CD4-positive, alpha-beta memory T cell (primary cell): ENCODE measurements at regions not wholly inside any gene's neighbourhood (a gene's known extent, or its start where the extent isn't known, plus 50 kb on each side); places are given as distances from the start of the nearest gene placed in this dataset.
"Not testable (repeated sequence)": the region's sequence is repeated elsewhere in the genome, so short reads cannot be mapped to it uniquely, and the experiment has no call there.

Source experiments
- CTCF ChIA-PET: fragments of 350-600 bp; sonication (Branson Sonifier 250); formaldehyde crosslinking; loops from one replicate; lab custom pipeline; 2021; ENCODE audit warnings: inconsistent platforms; ENCODE audit not compliant: partially characterized antibody; lab: Charles Lee
- POLR2A ChIA-PET: fragments of 350-600 bp; sonication (Branson Sonifier 250); formaldehyde crosslinking; loops from one replicate; lab custom pipeline; 2021; ENCODE audit not compliant: partially characterized antibody; lab: Charles Lee
- DNase-seq, 5 donors: peaks; one replicate each; pipeline versions ENCODE4 v3.0.0 to v3.0.0-alpha.2; 2020 to 2022; ENCODE audit warnings: mixed read lengths in 1 of 5
- H3K27ac ChIP-seq: one replicate; pipeline ENCODE4 v1.7.0; 2013; ENCODE audit warnings: low read depth, low read length
- H3K27me3 ChIP-seq: 2 replicates; pipeline ENCODE4 v1.7.0; 2013; ENCODE audit warnings: mild to moderate bottlenecking, low read length, moderate library complexity; ENCODE audit not compliant: insufficient read depth
- H3K36me3 ChIP-seq: 2 replicates; pipeline ENCODE4 v1.7.0; 2013; ENCODE audit warnings: mild to moderate bottlenecking, low read length, moderate library complexity; ENCODE audit not compliant: insufficient read depth
- H3K4me1 ChIP-seq: 2 replicates; pipeline ENCODE4 v1.7.0; 2013; ENCODE audit warnings: mild to moderate bottlenecking, low read length, moderate library complexity; ENCODE audit not compliant: insufficient read depth
- H3K4me3 ChIP-seq, 2 donors: one replicate each; pipeline ENCODE4 v1.7.0; 2013; ENCODE audit warnings: low read length in 2 of 2, mild to moderate bottlenecking in 1 of 2
- H3K9me3 ChIP-seq, 2 donors: one replicate each; pipeline ENCODE4 v1.7.0; 2013; ENCODE audit warnings: low read length in 2 of 2, control low read depth in 1 of 2; ENCODE audit not compliant: control insufficient read depth in 1 of 2
- H3K27ac Mint-ChIP-seq, 7 donors: one replicate each; pipeline ENCODE4 v1.8.0; 2020 to 2021; ENCODE audit warnings: mixed read lengths in 7 of 7, mild to moderate bottlenecking in 6 of 7, inconsistent platforms in 3 of 7, moderate library complexity in 3 of 7
- H3K27me3 Mint-ChIP-seq, 2 donors: one replicate each; pipeline ENCODE4 v1.8.0; 2020 to 2021; ENCODE audit warnings: mixed read lengths in 2 of 2
- H3K36me3 Mint-ChIP-seq, 2 donors: one replicate each; pipeline ENCODE4 v1.8.0; 2020 to 2021; ENCODE audit warnings: mixed read lengths in 2 of 2, inconsistent platforms in 1 of 2, mild to moderate bottlenecking in 1 of 2
- H3K4me1 Mint-ChIP-seq, 4 donors: one replicate each; pipeline ENCODE4 v1.8.0; 2020 to 2021; ENCODE audit warnings: mixed read lengths in 4 of 4, mild to moderate bottlenecking in 1 of 4
- H3K4me3 Mint-ChIP-seq, 8 donors: one replicate each; pipeline ENCODE4 v1.8.0; 2020 to 2021; ENCODE audit warnings: mixed read lengths in 8 of 8, mild to moderate bottlenecking in 7 of 8, moderate library complexity in 6 of 8, inconsistent platforms in 3 of 8
- H3K9me3 Mint-ChIP-seq, 8 donors: one replicate each; pipeline ENCODE4 v1.8.0; 2020 to 2021; ENCODE audit warnings: mixed read lengths in 8 of 8, mild to moderate bottlenecking in 5 of 8, inconsistent platforms in 3 of 8, moderate library complexity in 1 of 8
- intact Hi-C: fragments of 100-400 bp; cut with micrococcal nuclease; formaldehyde crosslinking; loops from one replicate; pipeline ENCODE4 v1.15.1; 2023

- H3K36me3 ChIP-seq, H3K4me3 ChIP-seq, H3K4me1 Mint-ChIP-seq, H3K4me1 ChIP-seq, H3K9me3 ChIP-seq, H3K4me3 Mint-ChIP-seq, H3K36me3 Mint-ChIP-seq, H3K27me3 Mint-ChIP-seq, H3K9me3 Mint-ChIP-seq, H3K27ac Mint-ChIP-seq, POLR2A ChIA-PET, intact Hi-C loops, CTCF ChIA-PET, DNase-seq, H3K27me3 ChIP-seq, H3K27ac ChIP-seq: not testable (repeated sequence)
These were observed 71.4 kb upstream of the IL15 start for GRCh38 chr4:141564961-141565360.

- Histone ChIP-seq H3K9me3 (no peaks in the 10 kb centered on the region), H3K27me3 (no peaks in the 10 kb centered on the region), H3K4me1 (no peaks in the 10 kb centered on the region), H3K36me3 (no peaks in the 10 kb centered on the region), H3K27ac (no peak overlapping the region), H3K4me3 (no peak overlapping the region)
- peaks cover 0 to 6% of the 10 kb centered on the region in 2 donors for H3K27me3 Mint-ChIP-seq
- H3K36me3 Mint-ChIP-seq, result no peaks in the 10 kb centered on the region
- POLR2A ChIA-PET, result no interaction called here
- H3K9me3 Mint-ChIP-seq, result peaks cover 0 to 4% (median 0%) of the 10 kb centered on the region in 8 donors
- CTCF ChIA-PET, result no interaction called here
- no peak overlapping the region for H3K4me3 Mint-ChIP-seq
- H3K27ac Mint-ChIP-seq, result no peak overlapping the region
- intact Hi-C loops, result no loop called here
- H3K4me1 Mint-ChIP-seq, result no peaks in the 10 kb centered on the region
- DNase-seq, result no peak
These were observed 70.8 kb upstream of the IL15 start for GRCh38 chr4:141565379-141566089.

DNA sequence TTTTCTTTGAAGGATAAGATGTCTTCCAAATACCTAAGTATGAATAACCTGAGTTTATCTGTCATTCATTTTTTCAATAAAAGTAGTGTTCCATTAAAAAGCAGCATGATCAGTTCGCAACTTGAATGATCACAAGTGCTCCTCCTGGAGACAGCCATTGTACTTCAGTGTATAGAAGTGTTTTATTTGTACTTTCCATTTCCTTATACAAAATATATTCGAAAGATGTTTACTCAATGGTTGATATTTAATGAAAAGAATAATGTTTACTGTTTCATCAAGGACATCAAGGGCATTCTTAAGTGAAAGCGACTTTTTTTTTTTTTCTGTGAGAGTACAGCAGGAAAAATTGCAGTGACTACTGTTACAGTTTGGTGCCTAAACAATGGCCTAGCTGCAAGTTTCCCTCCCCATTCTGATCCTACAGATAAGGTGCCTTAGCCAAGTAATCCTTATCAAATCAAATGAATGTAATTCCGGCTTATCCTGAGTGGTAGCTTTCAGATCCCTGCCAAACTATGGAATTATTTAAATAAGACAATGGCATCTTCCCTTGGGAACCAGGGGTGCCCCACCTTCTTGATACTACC, 69.0 kb upstream of the IL15 start:
- ChIA-PET POLR2A (no interaction called here), CTCF (no interaction called here)
- Mint-ChIP-seq H3K27ac (no peak overlapping the region), H3K27me3 (peaks cover 0 to 6% of the 10 kb centered on the region in 2 donors), H3K9me3 (peaks cover 0 to 4% (median 0%) of the 10 kb centered on the region in 8 donors), H3K4me1 (no peaks in the 10 kb centered on the region), H3K4me3 (no peak overlapping the region), H3K36me3 (no peaks in the 10 kb centered on the region)
- H3K27me3 ChIP-seq, result no peaks in the 10 kb centered on the region
- no peak overlapping the region for H3K4me3 ChIP-seq
- no peaks in the 10 kb centered on the region for H3K9me3 ChIP-seq
- intact Hi-C loops, result no loop called here
- H3K27ac ChIP-seq, result no peak overlapping the region
- H3K36me3 ChIP-seq, result no peaks in the 10 kb centered on the region
- DNase-seq, result no peak
- H3K4me1 ChIP-seq, result no peaks in the 10 kb centered on the region

- ChIA-PET POLR2A (no interaction called here), CTCF (no interaction called here)
- intact Hi-C loops, result no loop called here
- no peaks in the 10 kb centered on the region for H3K36me3 ChIP-seq
- Mint-ChIP-seq H3K27me3 (peaks cover 0 to 6% of the 10 kb centered on the region in 2 donors), H3K4me1 (no peaks in the 10 kb centered on the region), H3K36me3 (no peaks in the 10 kb centered on the region), H3K9me3 (peaks cover 0 to 2% (median 0%) of the 10 kb centered on the region in 8 donors), H3K4me3 (no peak overlapping the region), H3K27ac (no peak overlapping the region)
- H3K9me3 ChIP-seq, result no peaks in the 10 kb centered on the region
- no peak overlapping the region for H3K27ac ChIP-seq
- no peaks in the 10 kb centered on the region for H3K27me3 ChIP-seq
- H3K4me1 ChIP-seq, result no peaks in the 10 kb centered on the region
- H3K4me3 ChIP-seq, result no peak overlapping the region
- DNase-seq, result no peak
These were observed 67.2 kb upstream of the IL15 start for GRCh38 chr4:141569141-141569540.

- ChIA-PET POLR2A (no interaction called here), CTCF (no interaction called here)
- Histone ChIP-seq H3K4me3 (no peak overlapping the region), H3K27me3 (no peaks in the 10 kb centered on the region), H3K36me3 (no peaks in the 10 kb centered on the region), H3K27ac (no peak overlapping the region), H3K4me1 (no peaks in the 10 kb centered on the region), H3K9me3 (no peaks in the 10 kb centered on the region)
- intact Hi-C loops, result no loop called here
- Mint-ChIP-seq H3K36me3 (no peaks in the 10 kb centered on the region), H3K27ac (no peak overlapping the region), H3K9me3 (peaks cover 0 to 2% (median 0%) of the 10 kb centered on the region in 8 donors), H3K4me3 (no peak overlapping the region), H3K27me3 (peaks cover 0 to 6% of the 10 kb centered on the region in 2 donors), H3K4me1 (no peaks in the 10 kb centered on the region)
- DNase-seq, result no peak
These were observed 66.1 kb upstream of the IL15 start for GRCh38 chr4:141570290-141570689.

GRCh38 chr4:141571362-141571761, 65.0 kb upstream of the IL15 start:
- H3K27ac ChIP-seq, result no peak overlapping the region
- H3K4me3 ChIP-seq, result no peak overlapping the region
- Mint-ChIP-seq H3K4me3 (no peak overlapping the region), H3K27ac (no peak overlapping the region), H3K36me3 (no peaks in the 10 kb centered on the region), H3K9me3 (peaks cover 0 to 2% (median 0%) of the 10 kb centered on the region in 8 donors), H3K27me3 (peaks cover 0 to 6% of the 10 kb centered on the region in 2 donors), H3K4me1 (no peaks in the 10 kb centered on the region)
- no peak for DNase-seq
- POLR2A ChIA-PET, result no interaction called here
- intact Hi-C loops, result no loop called here
- no peaks in the 10 kb centered on the region for H3K36me3 ChIP-seq
- no peaks in the 10 kb centered on the region for H3K9me3 ChIP-seq
- CTCF ChIA-PET, result no interaction called here
- no peaks in the 10 kb centered on the region for H3K4me1 ChIP-seq
- no peaks in the 10 kb centered on the region for H3K27me3 ChIP-seq

DNA sequence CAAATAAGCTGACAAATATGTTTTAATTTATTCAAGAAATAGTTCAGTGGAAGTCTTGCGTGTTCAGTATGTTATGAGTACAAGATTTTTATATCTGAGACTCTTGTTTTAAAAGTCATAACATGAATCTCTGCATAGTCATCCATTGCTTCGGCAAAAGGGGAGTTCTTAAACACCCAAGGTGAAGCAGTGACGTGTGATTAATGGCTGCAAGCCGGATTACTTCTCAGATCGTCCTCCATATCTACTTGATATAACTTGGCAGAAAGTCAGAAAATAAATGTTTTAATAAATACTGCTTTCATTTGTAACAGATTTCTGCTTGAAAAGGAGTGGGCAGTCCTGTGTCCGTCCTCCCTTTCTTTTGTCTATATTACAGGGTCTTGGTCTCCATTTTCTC, 64.6 kb upstream of the IL15 start:
- Mint-ChIP-seq H3K9me3 (peaks cover 0 to 2% (median 0%) of the 10 kb centered on the region in 8 donors), H3K4me3 (no peak overlapping the region), H3K27ac (no peak overlapping the region), H3K27me3 (peaks cover 0 to 6% of the 10 kb centered on the region in 2 donors), H3K36me3 (no peaks in the 10 kb centered on the region), H3K4me1 (no peaks in the 10 kb centered on the region)
- ChIA-PET POLR2A (no interaction called here), CTCF (no interaction called here)
- Histone ChIP-seq H3K4me1 (no peaks in the 10 kb centered on the region), H3K9me3 (no peaks in the 10 kb centered on the region), H3K4me3 (no peak overlapping the region), H3K27me3 (no peaks in the 10 kb centered on the region), H3K36me3 (no peaks in the 10 kb centered on the region), H3K27ac (no peak overlapping the region)
- no peak for DNase-seq
- intact Hi-C loops, result no loop called here
